Renal pelvis (tissue), 1 donor: ENCODE measurements at regions not wholly inside any gene's neighbourhood (a gene's known extent, or its start where the extent isn't known, plus 50 kb on each side); places are given as distances from the start of the nearest gene placed in this dataset.
A peak's percentile ranks its signal among the peaks of the same experiment; 100 is the strongest.
"Not testable (repeated sequence)": the region's sequence is repeated elsewhere in the genome, so short reads cannot be mapped to it uniquely, and the experiment has no call there.

Experiments
- DNase-seq: peaks from one replicate; pipeline ENCODE4 v3.0.0-alpha.2; 2013

DNA sequence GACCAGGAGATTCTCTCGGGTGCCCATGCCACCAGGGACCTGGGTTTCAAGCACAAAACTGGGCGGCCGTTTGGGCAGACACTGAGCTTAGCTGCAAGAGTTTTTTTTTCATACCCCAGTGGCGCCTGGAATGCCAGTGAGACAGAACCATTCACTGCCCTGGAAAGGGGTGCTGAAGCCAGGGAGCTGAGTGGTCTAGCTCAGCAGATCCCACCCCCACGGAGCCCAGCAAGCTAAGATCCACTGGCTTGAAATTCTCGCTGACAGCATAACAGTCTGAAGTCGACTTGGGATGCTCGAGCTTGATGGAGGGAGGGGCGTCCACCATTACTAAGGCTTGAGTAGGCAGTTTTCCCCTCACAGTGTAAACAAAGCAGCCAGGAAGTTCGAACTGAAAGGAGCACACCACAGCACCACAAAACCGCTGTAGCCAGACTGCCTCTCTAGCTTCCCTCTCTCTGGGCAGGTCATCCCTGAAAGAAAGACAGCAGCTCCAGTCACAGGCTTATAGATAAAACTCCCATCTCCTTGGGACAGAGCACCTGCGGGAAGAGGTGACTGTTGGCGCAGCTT is 157.7 kb downstream of the GIPC2 start:
- DNase-seq, result not testable (repeated sequence)

DNA sequence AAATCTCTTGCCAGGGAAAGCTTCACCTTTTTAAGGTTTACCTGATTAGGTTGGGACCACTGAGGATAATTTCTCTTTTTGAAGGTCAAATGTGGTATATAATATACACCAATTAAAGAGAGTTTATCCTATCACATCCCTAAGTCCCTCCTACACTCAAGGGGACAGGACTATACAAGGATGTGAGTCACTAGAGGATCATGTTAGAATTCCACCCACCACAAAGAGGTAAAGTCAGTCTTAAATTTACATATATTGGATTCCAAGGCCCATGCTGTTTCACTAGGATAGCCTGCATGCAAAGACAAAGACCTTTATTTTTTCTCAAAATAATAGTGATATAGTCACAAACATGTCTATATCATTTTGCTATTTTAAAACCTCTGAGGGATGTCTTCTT is 164.4 kb downstream of the GIPC2 start:
- no peak for DNase-seq

DNA sequence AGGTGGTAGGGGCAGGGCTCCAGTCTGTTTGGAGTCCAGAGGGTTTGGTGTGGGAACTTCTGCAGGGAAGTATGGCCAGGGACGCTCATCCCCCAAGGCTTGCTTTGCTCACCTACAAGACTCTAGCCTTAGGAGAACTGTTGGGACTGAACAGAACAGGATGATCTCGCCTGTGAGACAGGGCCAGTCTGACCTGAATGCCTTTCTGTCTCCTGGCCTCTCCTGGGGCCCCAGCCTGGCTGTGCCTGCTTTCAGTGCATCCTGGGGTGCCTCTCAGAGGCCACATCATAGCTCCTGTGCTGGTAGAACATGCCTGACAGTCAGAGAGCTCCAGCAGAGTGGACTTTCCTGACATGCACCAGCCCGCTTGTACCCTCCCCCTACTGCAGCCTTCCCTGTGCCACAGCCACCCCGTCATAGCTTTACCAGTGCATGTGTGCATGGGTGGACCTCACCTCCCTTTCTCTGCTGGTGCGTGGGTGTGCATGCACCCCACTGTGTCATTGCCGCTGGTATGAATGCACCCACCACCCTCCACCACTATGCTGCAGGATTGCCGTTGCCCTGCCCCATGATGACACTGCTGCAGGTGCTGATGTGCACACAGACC is 165.8 kb downstream of the GIPC2 start:
- DNase-seq, result no peak

DNA sequence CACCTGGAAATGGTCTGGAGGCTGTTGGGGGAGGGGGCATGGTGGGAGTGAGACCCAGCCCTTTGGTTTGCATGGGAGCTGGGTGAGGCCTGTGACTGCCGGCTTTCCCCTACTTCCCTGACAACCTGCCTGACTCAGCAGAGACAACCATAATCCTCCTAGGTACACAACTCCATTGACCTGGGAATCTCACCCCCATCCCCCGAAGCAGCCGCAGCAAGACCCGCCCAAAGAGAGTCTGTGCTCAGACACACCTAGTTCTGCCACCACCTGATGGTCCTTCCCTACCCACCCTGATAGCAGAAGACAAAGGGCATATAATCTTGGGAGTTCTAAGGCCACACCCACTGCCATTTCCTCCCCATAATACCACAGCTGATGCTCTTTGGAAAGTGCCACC is 168.6 kb downstream of the GIPC2 start:
- no peak for DNase-seq

DNA sequence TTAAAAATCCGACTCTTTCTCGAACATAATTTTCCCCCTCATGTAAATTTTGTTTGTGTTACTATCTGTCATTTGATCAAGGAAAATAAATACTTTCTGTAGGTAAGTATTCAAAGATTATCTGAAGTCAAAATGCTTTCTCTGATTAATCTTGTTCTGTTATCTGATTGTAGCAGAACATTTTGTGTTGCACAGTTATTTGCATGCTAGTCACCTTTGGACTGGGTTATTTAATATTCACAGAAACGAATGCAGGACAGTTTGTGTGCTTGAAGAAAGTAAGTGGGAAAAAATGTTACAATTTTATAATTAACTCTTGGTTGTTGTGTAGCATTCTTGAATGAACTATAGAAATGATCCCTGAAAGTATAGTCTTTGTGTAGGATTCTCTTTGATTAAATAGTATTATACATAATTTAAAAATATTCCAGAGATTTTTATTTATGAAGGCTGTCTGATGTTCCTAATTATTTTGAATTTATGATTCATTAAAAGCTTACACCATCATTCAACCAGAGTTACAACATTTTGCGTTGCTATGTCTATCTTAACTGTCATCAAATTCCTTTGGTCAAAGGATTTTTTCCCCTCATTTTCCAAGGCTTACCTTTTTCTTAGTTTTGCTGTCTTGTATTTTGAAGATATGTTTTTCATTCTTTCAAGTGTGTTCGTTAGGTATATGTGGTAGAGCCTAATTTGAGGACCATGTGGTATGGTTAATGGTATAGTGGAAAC is 176.6 kb downstream of the GIPC2 start:
- DNase-seq, result no peak

DNA sequence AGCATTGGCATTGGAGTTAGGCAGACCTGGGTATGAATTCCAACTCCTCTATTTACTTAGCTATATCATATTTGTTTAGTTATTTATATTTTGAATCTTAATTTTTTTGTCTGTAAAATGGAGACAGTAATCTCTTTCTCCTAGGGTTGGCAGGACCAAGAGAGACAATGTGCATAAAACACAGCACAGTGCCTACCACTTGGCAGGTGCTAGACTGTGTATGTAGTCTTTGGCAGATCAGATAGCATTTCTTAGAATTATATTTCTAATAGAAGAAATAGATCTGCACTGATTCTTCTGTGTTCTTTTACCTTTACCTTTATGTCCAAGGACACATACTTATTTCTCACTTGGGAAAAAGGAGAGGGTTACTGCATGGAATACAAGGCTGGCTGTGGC is 177.2 kb downstream of the GIPC2 start:
- no peak for DNase-seq

DNA sequence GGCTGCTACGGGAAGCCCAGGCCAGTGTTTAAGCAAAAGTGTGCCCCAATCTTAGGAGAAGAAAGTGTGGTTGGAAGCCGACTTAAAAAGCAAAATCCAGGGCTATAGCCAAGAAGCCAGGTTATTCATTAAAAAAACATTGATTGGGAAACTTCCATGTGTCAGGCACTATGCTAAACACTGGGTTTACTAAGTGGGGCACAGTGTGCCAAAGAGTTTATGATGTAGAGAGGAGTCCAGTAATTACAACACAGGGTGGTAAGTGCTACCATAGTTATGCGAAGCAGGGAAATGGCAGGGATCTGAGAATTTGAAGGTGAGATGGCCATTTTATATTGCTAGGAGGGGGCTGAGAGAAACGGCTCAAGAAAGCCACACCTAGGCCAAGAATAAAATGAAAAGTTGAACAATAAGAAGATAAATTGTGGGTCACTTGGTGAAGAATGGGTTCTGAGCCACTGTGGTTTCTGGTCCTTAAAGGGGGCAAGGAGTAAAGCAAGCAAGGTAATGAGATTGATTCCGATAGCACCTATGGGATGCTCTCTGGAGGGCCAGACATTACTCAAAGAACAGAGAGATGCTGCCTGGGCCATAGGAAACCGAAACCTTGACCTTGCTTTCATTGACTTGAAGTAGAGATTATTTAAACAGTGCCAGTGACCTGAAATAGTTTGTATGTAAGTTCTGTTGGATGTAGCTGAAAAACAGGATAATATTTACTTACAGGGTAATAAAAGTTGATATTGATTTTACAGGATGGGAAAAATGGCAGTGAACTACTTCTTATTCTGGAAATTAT is 177.8 kb downstream of the GIPC2 start:
- no peak for DNase-seq

DNA sequence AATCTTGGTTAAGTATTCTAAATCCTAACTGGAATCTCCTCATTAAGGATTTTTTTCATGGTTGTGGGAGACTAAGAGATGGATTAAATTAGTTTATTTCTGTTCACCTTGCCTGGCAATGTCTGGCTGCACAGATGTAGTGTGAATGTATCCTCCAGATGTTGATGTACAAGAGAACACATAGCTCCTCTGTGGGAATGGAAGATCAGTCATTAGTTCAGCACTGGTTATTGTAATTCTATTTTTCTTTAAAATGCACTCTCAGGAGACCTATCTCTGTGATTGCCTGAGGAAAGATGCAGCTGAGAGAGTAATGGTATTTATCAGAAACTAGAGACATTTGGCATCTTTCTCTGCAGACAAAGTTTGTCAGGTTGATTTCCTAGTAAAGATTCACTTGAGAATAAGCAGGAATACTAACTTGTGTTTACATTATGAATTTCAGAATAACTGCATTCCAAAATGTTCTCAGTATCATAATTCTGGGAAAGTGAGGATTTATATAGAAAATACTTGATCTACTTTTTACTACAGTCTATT is 178.6 kb downstream of the GIPC2 start:
- no peak for DNase-seq

DNA sequence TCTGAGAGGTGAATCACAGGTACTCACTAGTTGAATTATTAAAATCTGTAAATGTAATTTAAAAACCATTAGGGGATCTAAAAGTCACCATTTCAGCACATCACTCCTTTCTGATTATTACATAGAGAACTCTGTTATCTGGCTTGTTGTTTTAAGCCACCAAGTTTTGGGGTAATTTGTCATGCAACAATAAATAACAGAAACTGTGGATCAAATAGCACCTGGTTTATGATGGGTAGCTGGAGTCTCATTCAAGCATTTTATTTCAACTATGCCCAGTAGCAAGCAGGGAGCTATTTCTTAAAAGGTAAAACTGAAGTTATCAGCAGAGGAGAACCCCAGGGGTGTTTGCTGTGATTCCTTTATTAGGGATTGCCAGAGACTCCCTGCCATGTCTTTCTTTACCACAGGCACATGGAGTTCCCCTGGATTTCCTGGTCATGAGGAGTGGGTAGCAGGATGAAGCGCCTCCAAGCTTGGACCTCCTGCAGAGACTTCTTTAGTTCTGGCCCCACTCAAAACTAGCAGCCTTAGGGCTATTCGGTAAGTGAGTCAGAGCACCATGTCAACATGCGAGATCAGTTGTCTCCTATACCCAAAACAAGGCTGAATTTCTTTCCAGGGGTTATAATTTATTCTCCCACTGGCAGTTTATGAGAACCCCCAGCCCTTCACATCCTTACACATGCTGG is 179.2 kb downstream of the GIPC2 start:
- DNase-seq, result peak; percentile 39

DNA sequence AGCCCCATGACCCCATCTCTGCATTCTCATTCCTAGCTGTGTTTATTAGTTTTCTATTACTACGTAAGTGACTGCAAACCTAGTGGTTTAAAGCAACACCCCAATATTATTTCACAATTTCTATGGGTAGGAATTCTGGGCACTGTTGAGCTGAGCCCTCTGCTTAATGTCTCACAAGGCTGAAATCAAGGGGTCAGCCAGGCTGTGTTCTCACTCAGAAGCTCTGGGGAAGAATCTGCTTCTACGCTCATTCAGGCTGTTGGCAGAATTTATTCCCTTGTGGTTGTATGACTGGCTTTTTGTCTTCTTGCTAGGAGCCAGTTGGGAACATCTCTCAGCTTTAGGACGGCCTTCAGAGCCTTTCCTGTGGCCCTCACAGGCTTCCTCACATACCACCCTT is 181.0 kb downstream of the GIPC2 start:
- DNase-seq, result no peak

DNA sequence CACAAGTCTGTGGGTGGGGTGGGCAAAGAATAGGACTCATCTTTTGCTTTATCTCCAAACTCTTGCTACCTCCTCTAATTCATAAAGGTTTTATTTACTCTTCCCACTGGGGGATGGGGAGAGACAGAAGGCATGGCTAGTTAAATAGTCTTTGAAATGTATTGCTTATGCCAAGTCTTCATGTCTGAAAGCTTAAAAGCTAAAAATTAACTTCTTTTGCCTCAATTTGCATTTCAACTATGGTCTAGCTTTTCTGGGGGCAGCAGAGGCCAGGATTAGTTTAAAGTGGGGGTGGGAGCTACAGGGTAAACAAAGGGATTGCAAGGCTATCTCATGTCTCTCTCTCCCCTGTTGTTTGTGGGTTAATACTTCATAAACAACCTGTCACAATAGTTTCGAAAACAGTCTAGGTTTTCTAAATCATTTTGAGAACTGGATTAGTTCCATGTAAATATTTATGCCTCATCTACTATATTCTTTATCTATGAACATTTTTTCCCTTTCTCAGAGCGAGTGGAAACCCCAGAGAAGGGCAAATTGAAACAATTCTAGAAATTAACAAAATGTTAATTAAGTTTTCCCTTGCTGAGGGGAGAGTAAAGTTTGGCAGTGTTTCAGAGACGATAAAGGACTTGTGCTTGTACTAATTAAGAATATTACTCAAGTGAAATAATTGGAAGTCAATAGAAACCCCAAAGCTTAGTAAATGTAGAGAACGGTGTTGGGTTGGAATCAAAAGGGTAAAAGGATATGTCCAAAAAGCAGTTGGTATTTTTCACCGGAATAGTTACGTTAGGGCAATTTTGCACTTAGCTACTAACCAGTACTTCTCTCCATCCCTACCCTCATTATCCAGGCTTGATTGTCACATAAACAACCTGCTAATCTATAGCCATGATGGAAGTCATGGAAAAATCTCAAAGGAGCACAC is 182.2 kb downstream of the GIPC2 start:
- no peak for DNase-seq

DNA sequence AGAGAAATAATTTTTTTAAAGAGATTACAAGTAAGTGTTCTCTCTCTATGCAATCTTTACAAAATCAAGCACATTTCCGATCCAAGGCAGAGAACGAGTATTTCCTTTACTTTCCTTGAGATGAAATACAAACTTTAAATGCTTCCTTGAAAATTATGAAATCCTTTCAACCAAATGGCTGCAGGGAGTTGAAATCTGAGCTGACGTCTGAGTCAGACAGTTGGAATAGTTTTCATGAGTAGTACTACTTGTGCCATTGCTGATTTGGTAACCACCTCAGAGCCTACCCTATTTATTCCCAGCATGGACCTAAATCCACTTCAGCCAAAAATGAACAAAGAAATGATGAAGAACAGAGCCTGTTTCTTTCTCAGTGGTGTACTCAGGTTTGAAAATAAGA is 183.6 kb downstream of the GIPC2 start:
- DNase-seq, result no peak

DNA sequence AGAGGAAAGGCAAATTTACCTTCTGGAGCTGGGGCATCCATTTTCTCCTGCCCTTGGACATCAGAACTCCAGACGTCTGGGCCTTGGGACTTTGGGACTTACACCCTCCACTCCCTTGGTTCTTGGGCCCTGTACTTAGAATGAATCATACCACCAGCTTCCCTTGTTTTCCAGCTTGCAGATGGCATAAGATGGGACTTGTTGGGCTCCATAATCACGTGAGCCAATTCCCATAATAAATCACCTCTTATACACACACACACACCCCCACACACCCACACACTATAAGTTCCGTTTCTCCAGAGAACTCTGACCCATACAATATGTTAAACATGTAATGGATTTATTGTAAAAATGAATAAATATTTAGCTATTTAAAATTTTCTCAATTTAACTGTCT is 185.7 kb downstream of the GIPC2 start:
- no peak for DNase-seq

DNA sequence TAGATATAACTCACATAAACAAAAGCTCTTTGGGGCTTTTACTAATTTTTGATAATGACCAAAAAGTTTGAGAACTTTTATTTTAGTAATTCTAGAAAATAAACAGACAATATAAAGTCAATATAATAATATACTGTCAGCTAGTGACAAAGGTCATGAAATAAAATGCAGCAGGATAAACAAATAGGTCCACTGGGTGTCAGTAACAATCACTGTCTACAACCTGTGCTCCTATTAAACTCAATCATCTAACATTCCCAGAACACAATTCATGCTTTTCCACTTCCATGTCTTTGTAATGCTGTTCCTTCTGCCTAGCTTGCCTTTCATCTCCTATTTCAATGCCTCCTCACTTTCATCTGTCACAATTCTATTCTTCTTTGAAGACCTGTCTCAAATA is 186.1 kb downstream of the GIPC2 start:
- no peak for DNase-seq

DNA sequence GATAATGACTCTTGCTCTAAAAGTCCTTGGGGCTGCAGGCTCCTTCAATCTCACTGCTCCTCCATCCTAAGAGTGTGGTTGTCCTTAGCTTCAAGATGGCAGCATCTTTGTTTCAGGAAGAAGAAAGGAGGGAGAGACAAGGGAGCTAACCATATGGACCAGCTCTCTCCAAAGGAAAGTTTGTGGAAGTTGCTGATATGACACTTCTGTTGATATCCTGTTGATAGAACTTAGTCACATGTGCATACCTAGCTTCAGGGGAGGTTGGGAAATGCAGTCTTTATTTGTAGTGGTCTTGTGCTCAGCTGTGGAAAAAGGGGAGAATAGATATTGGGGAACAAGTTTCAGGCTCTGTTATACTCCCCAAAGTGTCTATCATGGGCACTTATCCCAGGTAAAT is 186.9 kb downstream of the GIPC2 start:
- DNase-seq, result no peak

DNA sequence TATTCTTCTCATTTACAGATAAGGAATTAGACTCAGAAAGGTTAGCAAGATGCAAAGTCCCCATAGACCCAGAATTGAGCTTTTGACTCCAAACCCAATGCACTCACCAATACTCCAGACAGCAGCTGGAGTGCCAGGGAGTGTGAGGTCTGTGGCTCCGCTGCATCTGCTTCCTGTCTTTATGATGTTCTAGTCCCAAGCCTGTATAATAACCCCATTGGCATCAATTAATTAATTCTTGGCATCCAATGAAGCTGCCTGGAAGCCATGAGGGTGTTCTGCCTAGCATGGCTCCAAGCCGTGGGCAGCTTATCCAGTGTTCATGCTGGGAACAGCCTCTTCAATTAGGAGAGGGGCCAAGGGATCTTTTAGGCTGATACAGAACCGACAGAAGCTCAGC is 188.7 kb downstream of the GIPC2 start:
- no peak for DNase-seq

DNA sequence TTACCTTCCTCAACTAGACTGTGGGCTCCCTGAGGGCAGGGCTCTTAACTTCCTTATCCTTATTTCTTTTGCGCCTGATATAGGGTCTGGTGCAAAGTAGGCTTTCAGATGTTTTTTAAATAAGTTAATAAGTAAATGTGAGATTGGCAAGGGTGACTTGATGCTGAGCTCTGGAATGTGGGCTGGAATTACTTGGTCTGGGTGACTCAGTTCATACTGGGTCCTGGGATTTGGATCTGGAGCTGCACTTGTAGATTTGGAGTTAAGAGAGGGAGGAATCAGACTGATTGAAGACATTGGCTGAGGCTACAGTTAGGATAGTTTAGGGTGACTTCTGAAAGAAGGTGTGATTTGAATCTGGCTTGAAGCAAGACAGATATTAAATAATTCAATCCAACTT is 190.9 kb downstream of the GIPC2 start:
- DNase-seq, result no peak

DNA sequence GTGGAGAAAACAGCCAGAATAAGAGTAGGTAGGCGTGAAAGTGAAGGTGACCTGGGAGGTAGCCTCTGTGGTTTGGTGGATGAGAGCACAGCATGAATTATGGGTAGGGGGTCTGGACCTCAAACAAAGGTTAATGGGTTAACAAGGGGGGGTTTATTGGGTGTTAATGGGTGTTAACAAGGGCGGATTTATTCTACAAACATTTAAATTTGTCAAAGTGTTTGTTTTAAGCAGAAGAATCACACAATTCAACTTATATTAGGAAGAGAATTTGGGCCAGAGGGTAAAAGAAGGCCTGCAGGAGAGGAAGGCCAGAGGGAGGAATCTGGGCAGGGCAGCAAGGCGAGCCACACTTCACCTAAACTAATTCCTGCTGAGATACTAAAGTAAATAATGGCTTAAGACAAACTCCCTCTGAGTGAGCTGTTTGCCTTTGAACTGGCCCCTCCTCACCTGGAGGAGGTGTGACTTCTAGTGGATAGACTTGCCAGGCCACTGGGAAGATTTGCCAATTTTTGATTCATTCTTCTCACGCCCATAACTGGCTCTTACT is 191.7 kb downstream of the GIPC2 start:
- DNase-seq, result no peak

DNA sequence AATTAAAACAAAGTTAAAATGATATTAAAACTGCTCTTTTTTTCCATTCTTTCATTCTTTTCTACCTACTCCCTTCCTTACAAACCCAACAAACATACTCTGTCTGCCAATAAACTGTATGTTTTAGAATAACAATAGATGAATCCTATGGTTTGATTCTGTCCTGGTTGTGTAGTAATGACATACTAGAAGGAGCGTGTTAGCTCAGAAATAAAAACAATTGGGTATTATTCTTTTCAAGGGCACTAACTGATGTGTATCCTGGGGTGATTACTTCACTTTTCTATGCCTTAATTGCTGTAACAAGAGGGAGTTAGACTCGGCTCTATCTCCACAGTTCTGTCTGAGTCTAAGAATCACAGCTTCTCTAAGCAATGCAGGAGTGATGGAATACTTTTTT is 194.4 kb downstream of the GIPC2 start:
- no peak for DNase-seq

DNA sequence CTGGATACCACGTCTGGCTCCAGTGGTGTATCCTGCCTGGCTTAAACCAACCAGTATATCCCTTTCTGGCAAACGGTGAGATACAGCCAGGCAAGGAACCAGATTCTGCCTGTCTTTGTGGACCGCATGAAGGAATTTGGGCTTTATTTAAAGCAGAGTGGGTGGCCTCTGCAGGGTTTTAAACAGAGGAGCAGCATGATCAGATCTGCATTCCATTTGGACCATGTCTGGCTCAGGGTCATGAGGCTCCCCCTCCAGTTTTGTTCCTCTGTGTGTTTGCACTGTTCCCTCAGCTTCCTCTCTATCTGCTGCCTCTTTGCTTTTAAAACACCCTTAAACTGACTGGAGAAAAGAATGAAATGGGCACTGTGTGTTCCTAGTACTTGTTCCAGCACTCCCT is 195.0 kb downstream of the GIPC2 start:
- DNase-seq, result no peak

DNA sequence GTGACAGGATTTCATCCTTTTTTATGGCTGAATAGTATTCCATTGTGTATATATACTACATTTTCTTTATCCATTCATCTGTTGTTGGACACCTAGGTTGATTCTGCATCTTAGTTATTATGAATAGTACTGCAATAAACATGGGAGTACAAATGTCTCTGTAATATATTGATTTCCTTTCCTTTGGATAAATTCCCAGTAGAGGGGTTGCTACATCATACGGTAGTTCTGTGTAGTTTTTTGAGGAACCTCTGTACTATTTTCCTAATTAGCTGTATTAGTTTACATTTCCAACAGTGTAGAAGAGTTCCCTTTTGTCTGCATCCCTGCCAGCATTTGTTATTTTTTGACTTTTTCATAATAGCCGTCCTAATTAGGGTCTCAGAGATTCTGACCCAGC is 201.3 kb downstream of the GIPC2 start:
- no peak for DNase-seq
